ENCODE measurements at regions not wholly inside any gene's neighbourhood (a gene's known extent, or its start where the extent isn't known, plus 50 kb on each side); places are given as distances from the start of the nearest gene placed in this dataset.

- Histone ChIP-seq H3K27ac (ENCODE audit: low read depth, low read length) (peak overlapping the region; percentile 69), H3K4me1 (ENCODE audit: control insufficient read depth, insufficient read depth, low read length) (peaks cover 15% of the 10 kb centered on the region), H3K4me3 (ENCODE audit: low read length) (no peak overlapping the region), H3K36me3 (ENCODE audit: control insufficient read depth, insufficient read depth, low read length) (no peaks in the 10 kb centered on the region), H3K9ac (ENCODE audit: low read length) (no peak overlapping the region), H3K27me3 (ENCODE audit: control insufficient read depth, insufficient read depth, low read length) (no peaks in the 10 kb centered on the region)
Observed at GRCh38 chr21:26784974-26785373, 60.2 kb downstream of the ADAMTS1 start.

GRCh38 chr21:26783466-26784195, 61.6 kb downstream of the ADAMTS1 start:
- Histone ChIP-seq H3K27ac (ENCODE audit: low read depth, low read length) (peak overlapping the region; percentile 69), H3K4me3 (ENCODE audit: low read length) (no peak overlapping the region), H3K4me1 (ENCODE audit: control insufficient read depth, insufficient read depth, low read length) (peaks cover 15% of the 10 kb centered on the region), H3K27me3 (ENCODE audit: control insufficient read depth, insufficient read depth, low read length) (no peaks in the 10 kb centered on the region), H3K9ac (ENCODE audit: low read length) (no peak overlapping the region), H3K36me3 (ENCODE audit: control insufficient read depth, insufficient read depth, low read length) (no peaks in the 10 kb centered on the region)

DNA sequence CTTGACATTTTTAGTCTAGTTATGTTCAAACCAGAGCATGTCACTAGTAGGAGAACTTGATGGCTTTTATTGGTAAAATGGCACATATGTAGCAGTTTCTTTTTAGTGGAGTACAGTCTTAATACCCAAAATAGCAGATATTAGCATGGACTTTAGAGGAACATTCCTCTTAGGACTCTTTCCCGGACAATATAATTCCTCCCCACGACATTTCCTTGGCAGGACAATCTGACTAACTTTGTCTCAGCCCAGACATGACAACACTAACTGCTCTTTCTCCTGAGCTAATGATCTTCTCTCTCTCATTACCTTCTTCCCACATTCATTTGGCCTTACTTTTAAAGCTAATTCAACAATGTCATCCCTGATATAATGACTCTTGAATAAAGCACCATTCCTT, 62.5 kb downstream of the ADAMTS1 start:
- peaks cover 15% of the 10 kb centered on the region for H3K4me1 ChIP-seq (ENCODE audit: control insufficient read depth, insufficient read depth, low read length)
- no peak overlapping the region for H3K4me3 ChIP-seq (ENCODE audit: low read length)
- H3K27ac ChIP-seq (ENCODE audit: low read depth, low read length), result peak overlapping the region; percentile 55
- H3K36me3 ChIP-seq (ENCODE audit: control insufficient read depth, insufficient read depth, low read length), result no peaks in the 10 kb centered on the region
- H3K27me3 ChIP-seq (ENCODE audit: control insufficient read depth, insufficient read depth, low read length), result no peaks in the 10 kb centered on the region
- H3K9ac ChIP-seq (ENCODE audit: low read length), result no peak overlapping the region

- Histone ChIP-seq H3K36me3 (ENCODE audit: control insufficient read depth, insufficient read depth, low read length) (no peaks in the 10 kb centered on the region), H3K27ac (ENCODE audit: low read depth, low read length) (peak overlapping the region; percentile 55), H3K4me1 (ENCODE audit: control insufficient read depth, insufficient read depth, low read length) (peaks cover 15% of the 10 kb centered on the region), H3K9ac (ENCODE audit: low read length) (no peak overlapping the region), H3K4me3 (ENCODE audit: low read length) (no peak overlapping the region), H3K27me3 (ENCODE audit: control insufficient read depth, insufficient read depth, low read length) (no peaks in the 10 kb centered on the region)
Observed at GRCh38 chr21:26782331-26782730, 62.9 kb downstream of the ADAMTS1 start.

GRCh38 chr21:26781331-26781730, 63.9 kb downstream of the ADAMTS1 start:
- H3K27ac ChIP-seq (ENCODE audit: low read depth, low read length), result peak overlapping the region; percentile 55
- H3K9ac ChIP-seq (ENCODE audit: low read length), result no peak overlapping the region

GRCh38 chr21:26777166-26777565, 68.0 kb downstream of the ADAMTS1 start:
- H3K4me1 ChIP-seq (ENCODE audit: control insufficient read depth, insufficient read depth, low read length), result peaks cover 4% of the 10 kb centered on the region
- H3K27me3 ChIP-seq (ENCODE audit: control insufficient read depth, insufficient read depth, low read length), result no peaks in the 10 kb centered on the region
- no peak overlapping the region for H3K27ac ChIP-seq (ENCODE audit: low read depth, low read length)
- no peak overlapping the region for H3K9ac ChIP-seq (ENCODE audit: low read length)
- H3K36me3 ChIP-seq (ENCODE audit: control insufficient read depth, insufficient read depth, low read length), result no peaks in the 10 kb centered on the region
- no peak overlapping the region for H3K4me3 ChIP-seq (ENCODE audit: low read length)

More at GRCh38 chr21:26781331-26781730, 63.9 kb downstream of the ADAMTS1 start:
- peaks cover 15% of the 10 kb centered on the region for H3K4me1 ChIP-seq (ENCODE audit: control insufficient read depth, insufficient read depth, low read length)
- no peak overlapping the region for H3K4me3 ChIP-seq (ENCODE audit: low read length)
- H3K27me3 ChIP-seq (ENCODE audit: control insufficient read depth, insufficient read depth, low read length), result no peaks in the 10 kb centered on the region
- no peaks in the 10 kb centered on the region for H3K36me3 ChIP-seq (ENCODE audit: control insufficient read depth, insufficient read depth, low read length)

DNA sequence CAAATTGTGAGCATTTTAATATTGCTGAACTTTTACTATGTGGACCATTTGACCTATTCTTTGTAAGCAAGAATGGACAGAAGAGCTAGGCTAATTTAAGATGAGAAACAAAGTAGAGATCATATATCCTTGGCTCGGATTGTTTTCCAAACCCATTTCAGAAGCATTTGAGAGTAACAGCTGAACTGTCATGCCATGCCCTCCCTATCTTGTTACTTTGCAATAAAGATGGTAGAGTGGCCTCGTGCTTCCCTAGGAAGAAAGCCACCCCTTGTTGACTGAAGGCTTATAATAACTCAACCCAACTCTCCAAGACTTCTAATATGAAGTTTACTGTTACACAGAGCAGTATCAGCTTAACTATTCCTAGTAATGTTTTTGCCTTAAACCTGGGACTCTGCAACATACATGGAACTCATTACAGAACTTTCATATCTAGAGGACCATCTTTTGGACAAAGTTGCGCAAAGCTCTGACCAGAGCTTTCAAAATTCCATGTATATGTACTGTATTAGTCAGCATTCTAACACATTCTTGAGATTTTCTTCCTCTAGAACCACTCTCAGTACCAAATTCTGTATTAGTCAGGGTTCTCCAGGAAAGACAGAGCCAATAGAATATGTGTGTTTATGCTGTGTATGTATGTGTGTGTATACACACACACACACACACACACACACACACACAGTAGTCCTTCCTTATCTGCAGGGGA, 68.7 kb downstream of the ADAMTS1 start:
- Histone ChIP-seq H3K9ac (ENCODE audit: low read length) (no peak overlapping the region), H3K36me3 (ENCODE audit: control insufficient read depth, insufficient read depth, low read length) (no peaks in the 10 kb centered on the region), H3K27ac (ENCODE audit: low read depth, low read length) (no peak overlapping the region), H3K27me3 (ENCODE audit: control insufficient read depth, insufficient read depth, low read length) (no peaks in the 10 kb centered on the region), H3K4me3 (ENCODE audit: low read length) (no peak overlapping the region), H3K4me1 (ENCODE audit: control insufficient read depth, insufficient read depth, low read length) (peaks cover under 1% of the 10 kb centered on the region)

DNA sequence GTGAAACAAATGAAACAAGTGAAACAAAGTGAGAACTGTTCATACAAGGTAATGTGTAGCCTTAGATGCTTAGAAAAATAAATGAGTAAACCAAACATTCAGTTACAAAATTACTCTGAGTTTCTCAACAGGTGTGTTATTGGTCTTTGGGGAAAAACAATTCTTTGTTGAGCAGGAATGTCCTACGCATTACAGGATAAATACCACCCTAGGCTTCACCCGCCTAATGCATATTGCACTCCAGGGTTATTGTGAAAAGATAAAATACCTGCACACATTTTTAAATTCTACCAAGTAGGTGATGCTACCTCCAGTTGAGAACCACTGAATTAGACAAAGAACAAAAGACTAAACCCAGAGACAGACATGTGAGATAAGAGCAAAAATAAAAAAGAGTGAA, 72.2 kb downstream of the ADAMTS1 start:
- H3K27me3 ChIP-seq (ENCODE audit: control insufficient read depth, insufficient read depth, low read length), result no peaks in the 10 kb centered on the region
- H3K9ac ChIP-seq (ENCODE audit: low read length), result no peak overlapping the region
- no peak overlapping the region for H3K4me3 ChIP-seq (ENCODE audit: low read length)
- H3K27ac ChIP-seq (ENCODE audit: low read depth, low read length), result no peak overlapping the region
- no peaks in the 10 kb centered on the region for H3K36me3 ChIP-seq (ENCODE audit: control insufficient read depth, insufficient read depth, low read length)
- H3K4me1 ChIP-seq (ENCODE audit: control insufficient read depth, insufficient read depth, low read length), result no peaks in the 10 kb centered on the region

DNA sequence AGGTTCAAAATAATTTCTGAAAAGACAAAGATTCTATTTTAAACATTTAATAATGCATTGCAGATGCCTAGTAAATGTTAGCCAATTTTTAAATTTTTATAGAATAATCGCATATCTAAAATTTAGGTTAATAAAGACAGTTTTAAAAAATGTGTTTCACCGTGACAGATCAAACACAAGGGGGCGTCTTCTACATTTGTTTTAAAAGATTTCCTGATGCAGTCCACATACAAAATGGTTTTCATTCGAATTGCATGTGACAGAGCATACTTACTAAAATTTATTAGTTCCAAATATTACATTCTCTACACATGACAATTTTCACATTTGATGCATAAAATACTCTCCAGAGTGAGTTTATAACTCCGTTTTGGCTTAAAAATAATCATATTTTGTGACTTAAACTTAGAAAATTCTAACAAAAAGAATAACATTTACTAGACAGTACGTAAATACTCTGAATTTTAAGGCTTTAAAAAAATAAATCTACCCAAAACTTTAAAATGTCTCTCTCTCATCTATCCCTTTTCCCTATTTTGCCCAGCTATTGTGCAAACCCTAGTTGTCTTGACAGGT, 75.5 kb downstream of the ADAMTS1 start:
- Histone ChIP-seq H3K27ac (ENCODE audit: low read depth, low read length) (no peak overlapping the region), H3K4me3 (ENCODE audit: low read length) (no peak overlapping the region), H3K27me3 (ENCODE audit: control insufficient read depth, insufficient read depth, low read length) (no peaks in the 10 kb centered on the region), H3K9ac (ENCODE audit: low read length) (no peak overlapping the region), H3K36me3 (ENCODE audit: control insufficient read depth, insufficient read depth, low read length) (no peaks in the 10 kb centered on the region), H3K4me1 (ENCODE audit: control insufficient read depth, insufficient read depth, low read length) (no peaks in the 10 kb centered on the region)

GRCh38 chr21:26766826-26767325, 78.3 kb downstream of the ADAMTS1 start:
- Histone ChIP-seq H3K27me3 (ENCODE audit: control insufficient read depth, insufficient read depth, low read length) (no peaks in the 10 kb centered on the region), H3K9ac (ENCODE audit: low read length) (no peak overlapping the region)

GRCh38 chr21:26761174-26761915, 83.9 kb downstream of the ADAMTS1 start:
- no peak overlapping the region for H3K27ac ChIP-seq (ENCODE audit: low read depth, low read length)
- H3K9ac ChIP-seq (ENCODE audit: low read length), result no peak overlapping the region

More at GRCh38 chr21:26766826-26767325, 78.3 kb downstream of the ADAMTS1 start:
- Histone ChIP-seq H3K4me3 (ENCODE audit: low read length) (no peak overlapping the region), H3K27ac (ENCODE audit: low read depth, low read length) (no peak overlapping the region), H3K36me3 (ENCODE audit: control insufficient read depth, insufficient read depth, low read length) (no peaks in the 10 kb centered on the region), H3K4me1 (ENCODE audit: control insufficient read depth, insufficient read depth, low read length) (no peaks in the 10 kb centered on the region)

DNA sequence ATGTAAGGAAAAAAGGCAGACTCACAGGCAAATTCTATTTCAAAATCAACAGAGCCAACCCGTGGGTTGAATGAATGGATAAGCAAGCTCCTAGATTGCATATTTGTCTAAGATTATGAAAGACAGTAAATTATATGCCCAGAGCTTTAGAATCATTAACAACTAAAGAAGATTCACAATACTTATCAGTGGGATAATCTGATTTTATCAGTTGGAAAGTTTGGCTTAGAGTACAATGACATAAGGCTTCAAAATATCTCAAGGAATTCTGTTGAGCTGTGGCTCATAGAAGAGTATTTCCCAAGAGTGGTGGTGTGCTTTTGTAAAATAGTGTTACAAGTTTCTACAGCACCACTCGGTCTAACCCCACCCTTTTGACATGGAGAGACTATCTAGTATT, 85.5 kb downstream of the ADAMTS1 start:
- Histone ChIP-seq H3K4me1 (ENCODE audit: control insufficient read depth, insufficient read depth, low read length) (peaks cover 2% of the 10 kb centered on the region), H3K4me3 (ENCODE audit: low read length) (no peak overlapping the region), H3K36me3 (ENCODE audit: control insufficient read depth, insufficient read depth, low read length) (no peaks in the 10 kb centered on the region), H3K27me3 (ENCODE audit: control insufficient read depth, insufficient read depth, low read length) (no peaks in the 10 kb centered on the region), H3K9ac (ENCODE audit: low read length) (no peak overlapping the region), H3K27ac (ENCODE audit: low read depth, low read length) (no peak overlapping the region)

More at GRCh38 chr21:26761174-26761915, 83.9 kb downstream of the ADAMTS1 start:
- no peak overlapping the region for H3K4me3 ChIP-seq (ENCODE audit: low read length)
- H3K4me1 ChIP-seq (ENCODE audit: control insufficient read depth, insufficient read depth, low read length), result peaks cover 2% of the 10 kb centered on the region
- no peaks in the 10 kb centered on the region for H3K27me3 ChIP-seq (ENCODE audit: control insufficient read depth, insufficient read depth, low read length)
- H3K36me3 ChIP-seq (ENCODE audit: control insufficient read depth, insufficient read depth, low read length), result no peaks in the 10 kb centered on the region

Measured in rectal smooth muscle tissue (tissue), 1 donor.